Upper lobe of left lung (tissue), 6 donors: ENCODE measurements at regions not wholly inside any gene's neighbourhood (a gene's known extent, or its start where the extent isn't known, plus 50 kb on each side); places are given as distances from the start of the nearest gene placed in this dataset.

ENCODE experiments used
- ATAC-seq, 2 donors: fragments of 200-7000 bp; cut with Tn5 transposase; one replicate each; pipeline ENCODE4 v1.9.1; 2022; ENCODE audit warnings: mild to moderate bottlenecking in 2 of 2, moderate library complexity in 2 of 2; ENCODE audit not compliant: low FRiP score in 2 of 2
- DNase-seq, 2 donors: peaks; one replicate each; pipeline ENCODE4 v3.0.0-alpha.2; 2019 to 2020
- H3K27ac ChIP-seq, 4 donors: fragments of 200-600 bp; sonication (generic); one replicate each; pipeline ENCODE4 v1.5.1; 2016 to 2019
- H3K27me3 ChIP-seq, 4 donors: fragments of 200-600 bp; sonication (generic); one replicate each; pipeline ENCODE4 v1.5.1; 2017 to 2019
- H3K36me3 ChIP-seq, 4 donors: fragments of 200-600 bp; sonication (generic); one replicate each; pipeline ENCODE4 v1.5.1; 2016 to 2019
- H3K4me1 ChIP-seq, 4 donors: fragments of 200-600 bp; sonication (generic); one replicate each; pipeline ENCODE4 v1.5.1; 2018 to 2019
- H3K4me3 ChIP-seq, 4 donors: fragments of 200-600 bp; sonication (generic); one replicate each; pipeline ENCODE4 v1.5.1; 2017 to 2019; ENCODE audit warnings: mild to moderate bottlenecking in 2 of 4, moderate library complexity in 1 of 4
- H3K9me3 ChIP-seq, 4 donors: fragments of 200-600 bp; sonication (generic); one replicate each; pipeline ENCODE4 v1.5.1; 2018 to 2019
- EP300 ChIP-seq, 4 donors: sonication (generic); formaldehyde crosslinking; IDR thresholded peaks; one replicate each; pipeline ENCODE4 v1.5.1; 2017; ENCODE audit warnings: antibody characterized with exemption in 4 of 4, control low read depth in 2 of 4
- POLR2A ChIP-seq, 4 donors: fragments of 450-650 bp; IDR thresholded peaks; one replicate each; pipeline ENCODE4 v1.5.1; 2016 to 2017; ENCODE audit warnings: antibody characterized with exemption in 4 of 4, mild to moderate bottlenecking in 2 of 4
- POLR2AphosphoS5 ChIP-seq, 2 donors: sonication (generic); formaldehyde crosslinking; IDR thresholded peaks; one replicate each; pipeline ENCODE4 v1.5.1; 2017; ENCODE audit warnings: antibody characterized with exemption in 2 of 2
- WGBS, 2 donors: methylation state at CpG; one replicate each; pipeline ENCODE4 v1.1.5; 2017 to 2018; 5-methylcytosine and 5-hydroxymethylcytosine counted together
- TF ChIP-seq, protein P1 (sequence below), 6 experiments: fragments of 450-650 bp in 4 of 6; fragments of 200-600 bp in 2 of 6; sonication (generic) in 2 of 6; IDR thresholded peaks; one replicate each; pipeline ENCODE4 v1.5.1; 2016 to 2019; ENCODE audit warnings: antibody characterized with exemption in 6 of 6
- donor health status: DM: no; HTN: no; CAD: no; lungs with moderate emphysema.
- donor health status: DM: no; HTN: yes; CAD: no; lungs with severe emphysema.

- H3K36me3 ChIP-seq: no peaks in the 10 kb centered on the region
- no peak for ATAC-seq
- no peaks in the 10 kb centered on the region for H3K4me1 ChIP-seq
- TF ChIP-seq POLR2AphosphoS5 (IDR thresholded peaks at IDR 0.05): no peak
- no peak for TF ChIP-seq POLR2A (IDR thresholded peaks at IDR 0.05)
- no peak for TF ChIP-seq EP300 (IDR thresholded peaks at IDR 0.05)
- TF ChIP-seq, protein P1, sequence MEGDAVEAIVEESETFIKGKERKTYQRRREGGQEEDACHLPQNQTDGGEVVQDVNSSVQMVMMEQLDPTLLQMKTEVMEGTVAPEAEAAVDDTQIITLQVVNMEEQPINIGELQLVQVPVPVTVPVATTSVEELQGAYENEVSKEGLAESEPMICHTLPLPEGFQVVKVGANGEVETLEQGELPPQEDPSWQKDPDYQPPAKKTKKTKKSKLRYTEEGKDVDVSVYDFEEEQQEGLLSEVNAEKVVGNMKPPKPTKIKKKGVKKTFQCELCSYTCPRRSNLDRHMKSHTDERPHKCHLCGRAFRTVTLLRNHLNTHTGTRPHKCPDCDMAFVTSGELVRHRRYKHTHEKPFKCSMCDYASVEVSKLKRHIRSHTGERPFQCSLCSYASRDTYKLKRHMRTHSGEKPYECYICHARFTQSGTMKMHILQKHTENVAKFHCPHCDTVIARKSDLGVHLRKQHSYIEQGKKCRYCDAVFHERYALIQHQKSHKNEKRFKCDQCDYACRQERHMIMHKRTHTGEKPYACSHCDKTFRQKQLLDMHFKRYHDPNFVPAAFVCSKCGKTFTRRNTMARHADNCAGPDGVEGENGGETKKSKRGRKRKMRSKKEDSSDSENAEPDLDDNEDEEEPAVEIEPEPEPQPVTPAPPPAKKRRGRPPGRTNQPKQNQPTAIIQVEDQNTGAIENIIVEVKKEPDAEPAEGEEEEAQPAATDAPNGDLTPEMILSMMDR (IDR thresholded peaks at IDR 0.05): no peak
- no peaks in the 10 kb centered on the region for H3K9me3 ChIP-seq
- WGBS, 2 donors: 66 to 72% methylated on average over 2 of the region's 2 CpGs
- no peak overlapping the region for H3K4me3 ChIP-seq
- no peak for DNase-seq
- no peaks in the 10 kb centered on the region for H3K27me3 ChIP-seq
- H3K27ac ChIP-seq: no peak overlapping the region
Observed at GRCh38 chr3:176712191-176712590, 485.1 kb downstream of the TBL1XR1 start.

DNA sequence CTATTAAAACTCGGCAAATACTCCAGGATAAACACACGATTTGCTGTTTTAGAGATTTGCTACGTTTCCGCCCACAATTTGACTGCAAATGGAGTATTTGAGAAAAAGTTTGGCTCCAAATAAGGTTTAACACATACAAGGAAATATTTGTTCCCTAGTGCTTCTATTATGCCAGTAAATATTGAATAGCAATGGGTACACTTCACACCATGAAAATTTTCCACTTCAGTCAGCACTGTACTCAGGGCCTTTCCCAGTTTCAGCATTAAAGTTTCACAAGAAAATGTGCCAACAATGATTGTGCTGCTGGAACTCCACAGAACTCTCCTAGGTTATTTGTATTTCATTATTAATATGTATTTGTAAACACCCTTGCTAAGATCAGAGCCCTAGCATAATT, 498.0 kb downstream of the TBL1XR1 start:
- no peaks in the 10 kb centered on the region for H3K27me3 ChIP-seq
- no peaks in the 10 kb centered on the region for H3K4me1 ChIP-seq
- no peak overlapping the region for H3K27ac ChIP-seq
- ATAC-seq: no peak
- H3K9me3 ChIP-seq: no peaks in the 10 kb centered on the region
- H3K36me3 ChIP-seq: no peaks in the 10 kb centered on the region
- DNase-seq: no peak
- 47 to 79% methylated on average over 4 of the region's 4 CpGs for WGBS, 2 donors
- TF ChIP-seq POLR2AphosphoS5 (IDR thresholded peaks at IDR 0.05) (no peak), POLR2A (IDR thresholded peaks at IDR 0.05) (no peak), EP300 (IDR thresholded peaks at IDR 0.05) (no peak)
- TF ChIP-seq, protein P1 (IDR thresholded peaks at IDR 0.05): no peak
- no peak overlapping the region for H3K4me3 ChIP-seq

GRCh38 chr3:176697284-176697889, 499.9 kb downstream of the TBL1XR1 start:
- WGBS, 2 donors: 51 to 60% methylated on average over 9 of the region's 9 CpGs
- no peak overlapping the region for H3K4me3 ChIP-seq
- H3K36me3 ChIP-seq: no peaks in the 10 kb centered on the region
- H3K27me3 ChIP-seq: no peaks in the 10 kb centered on the region
- H3K4me1 ChIP-seq: no peaks in the 10 kb centered on the region
- TF ChIP-seq POLR2A (IDR thresholded peaks at IDR 0.05) (no peak), POLR2AphosphoS5 (IDR thresholded peaks at IDR 0.05) (no peak)
- no peak overlapping the region for H3K27ac ChIP-seq
- DNase-seq (no peak), ATAC-seq (no peak)
- H3K9me3 ChIP-seq: no peaks in the 10 kb centered on the region

- no peaks in the 10 kb centered on the region for H3K4me1 ChIP-seq
- WGBS, 2 donors: 39 to 41% methylated on average over 4 of the region's 4 CpGs
- DNase-seq: no peak
- no peaks in the 10 kb centered on the region for H3K27me3 ChIP-seq
- TF ChIP-seq, protein P1 (IDR thresholded peaks at IDR 0.05): no peak
- TF ChIP-seq POLR2A (IDR thresholded peaks at IDR 0.05) (no peak), EP300 (IDR thresholded peaks at IDR 0.05) (no peak), POLR2AphosphoS5 (IDR thresholded peaks at IDR 0.05) (no peak)
- H3K27ac ChIP-seq: no peak overlapping the region
- H3K36me3 ChIP-seq: no peaks in the 10 kb centered on the region
- H3K9me3 ChIP-seq: no peaks in the 10 kb centered on the region
- no peak for ATAC-seq
- no peak overlapping the region for H3K4me3 ChIP-seq
Observed at GRCh38 chr3:176696816-176697215, 500.5 kb downstream of the TBL1XR1 start.

DNA sequence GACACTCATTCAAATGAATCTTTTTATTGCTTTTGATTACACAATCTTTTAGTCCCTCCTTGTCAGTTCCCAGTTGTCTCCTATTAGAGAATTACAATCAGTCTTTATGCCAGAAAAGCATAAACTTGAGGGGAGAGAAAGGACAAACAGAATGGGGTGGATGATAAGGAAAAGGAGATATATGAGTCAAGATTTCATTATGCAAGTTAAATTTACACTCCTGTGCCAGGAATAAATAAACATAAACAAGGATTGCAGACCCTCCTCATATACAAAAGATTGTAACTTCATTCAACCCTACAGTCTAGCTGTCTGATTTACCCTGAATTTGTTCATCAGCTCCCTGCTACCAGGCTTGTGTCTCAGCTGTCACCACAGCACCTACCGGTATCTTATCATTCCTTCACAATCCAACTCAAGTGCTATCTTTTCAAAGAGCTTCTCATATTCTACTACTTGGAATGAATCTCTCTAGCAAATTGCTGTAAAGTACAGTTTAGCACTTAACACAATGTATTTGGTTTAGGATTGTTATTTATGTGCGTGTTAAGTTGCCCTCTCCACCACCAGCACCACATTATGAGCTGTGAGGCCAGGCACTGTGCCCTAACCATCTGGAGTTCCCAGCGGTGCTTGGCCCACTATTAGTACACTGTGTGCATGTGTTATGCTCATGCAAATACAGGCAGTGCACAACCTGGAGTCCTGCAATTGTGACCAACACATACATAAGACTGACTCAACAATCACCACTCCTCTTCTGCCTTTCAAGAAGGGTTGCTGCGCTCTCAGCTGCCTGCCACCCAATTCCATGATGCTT, 504.1 kb downstream of the TBL1XR1 start:
- TF ChIP-seq EP300 (IDR thresholded peaks at IDR 0.05): no peak
- ATAC-seq: no peak
- H3K36me3 ChIP-seq: no peaks in the 10 kb centered on the region
- H3K9me3 ChIP-seq: no peaks in the 10 kb centered on the region
- no peaks in the 10 kb centered on the region for H3K4me1 ChIP-seq
- no peak overlapping the region for H3K4me3 ChIP-seq
- H3K27me3 ChIP-seq: no peaks in the 10 kb centered on the region
- no peak for DNase-seq
- H3K27ac ChIP-seq: no peak overlapping the region
- WGBS, 2 donors: 79 to 83% methylated on average over 4 of the region's 4 CpGs
